H1 (cell line): ENCODE measurements at regions not wholly inside any gene's neighbourhood (a gene's known extent, or its start where the extent isn't known, plus 50 kb on each side); places are given as distances from the start of the nearest gene placed in this dataset.

ENCODE experiments used
- CTCF ChIA-PET: fragments of 300-600 bp; sonication (Branson Sonifier 250); formaldehyde crosslinking; loops from one replicate; lab custom pipeline; 2021; ENCODE audit not compliant: partially characterized antibody; lab: Charles Lee
- POLR2A ChIA-PET: fragments of 300-600 bp; sonication (Branson Sonifier 250); formaldehyde crosslinking; loops from one replicate; lab custom pipeline; 2021; ENCODE audit warnings: inconsistent platforms; ENCODE audit not compliant: partially characterized antibody; lab: Charles Lee
- DNase-seq, 2 experiments: peaks; one replicate each; pipeline versions ENCODE4 v3.0.0 to v3.0.0-alpha.2; 2010 to 2022; ENCODE audit warnings: low spot score in 2 of 2, low read depth in 1 of 2, mixed read lengths in 1 of 2
- FAIRE-seq: peaks from 2 replicates; lab custom pipeline; 2011; peaks lifted over from hg19 to GRCh38; lab: Jason Lieb, UNC
- H2AFZ ChIP-seq: 2 replicates; pipeline ENCODE4 v1.8.1; 2012; ENCODE audit warnings: low read length, inconsistent platforms
- H2AK5ac ChIP-seq: 2 replicates; pipeline ENCODE4 v1.6.1; 2013; ENCODE audit warnings: low read depth, low read length
- H2BK120ac ChIP-seq: replicated peaks from 2 replicates; pipeline ENCODE3; 2013; ENCODE audit warnings: low read depth, low read length, inconsistent platforms
- H2BK12ac ChIP-seq: 2 replicates; pipeline ENCODE4 v1.6.1; 2013; ENCODE audit warnings: low read depth, low read length
- H2BK15ac ChIP-seq: 2 replicates; pipeline ENCODE4 v1.6.1; 2013; ENCODE audit warnings: low read length
- H2BK20ac ChIP-seq: 2 replicates; pipeline ENCODE4 v1.6.1; 2013; ENCODE audit warnings: low read length
- H2BK5ac ChIP-seq: 2 replicates; pipeline ENCODE4 v1.6.1; 2013; ENCODE audit warnings: low read depth, low read length
- H3K14ac ChIP-seq: 2 replicates; pipeline ENCODE4 v1.6.1; 2013; ENCODE audit warnings: inconsistent platforms; ENCODE audit not compliant: insufficient read length
- H3K18ac ChIP-seq: 2 replicates; pipeline ENCODE4 v1.6.1; 2013; ENCODE audit warnings: low read length; ENCODE audit errors: extremely low read depth
- H3K23ac ChIP-seq: 2 replicates; pipeline ENCODE4 v1.6.1; 2013; ENCODE audit warnings: inconsistent platforms; ENCODE audit not compliant: insufficient read length
- H3K23me2 ChIP-seq: 2 replicates; pipeline ENCODE4 v1.6.1; 2013; ENCODE audit warnings: low read depth, low read length
- H3K27ac ChIP-seq: 2 replicates; pipeline ENCODE4 v1.6.1; 2011; ENCODE audit warnings: low read depth, low read length, inconsistent platforms
- H3K27me3 ChIP-seq, 4 experiments: replicated peaks in 1 of 4; 1 replicate in 1 of 4; 2 replicates in 3 of 4; pipeline versions ENCODE4 v1.6.1 to v1.8.1; 2011 to 2013; ENCODE audit warnings: low read length in 3 of 4, mild to moderate bottlenecking in 3 of 4, inconsistent platforms in 2 of 4, mixed read lengths in 2 of 4, moderate library complexity in 1 of 4; ENCODE audit not compliant: control insufficient read depth in 3 of 4, insufficient read depth in 3 of 4; ENCODE audit errors: extremely low read depth in 1 of 4
- H3K36me3 ChIP-seq, 4 experiments: 2 replicates each; pipeline versions ENCODE4 v1.6.1 to v1.8.1; 2011 to 2013; ENCODE audit warnings: mild to moderate bottlenecking in 4 of 4, low read length in 3 of 4, moderate library complexity in 2 of 4, control low read depth in 1 of 4, inconsistent platforms in 1 of 4; ENCODE audit not compliant: insufficient read depth in 4 of 4, control insufficient read depth in 2 of 4
- H3K4ac ChIP-seq: replicated peaks from 2 replicates; pipeline ENCODE3; 2013; ENCODE audit warnings: low read length, low read depth, mixed read lengths, inconsistent platforms; ENCODE audit not compliant: insufficient read length
- H3K4me1 ChIP-seq, 4 experiments: replicated peaks in 1 of 4; 1 replicate in 1 of 4; 2 replicates in 3 of 4; pipeline versions ENCODE4 v1.6.1 to v1.8.1; 2011 to 2013; ENCODE audit warnings: low read length in 3 of 4, inconsistent platforms in 2 of 4, mixed read lengths in 1 of 4; ENCODE audit not compliant: insufficient read depth in 4 of 4, control insufficient read depth in 3 of 4
- H3K4me2 ChIP-seq, 2 experiments: 2 replicates each; pipeline versions ENCODE4 v1.6.1 to v1.8.1; 2011 to 2013; ENCODE audit warnings: low read depth in 2 of 2, low read length in 2 of 2, control low read depth in 1 of 2, inconsistent platforms in 1 of 2, mild to moderate bottlenecking in 1 of 2; ENCODE audit not compliant: insufficient read depth in 1 of 2
- H3K4me3 ChIP-seq, 4 experiments: fragments of 200-600, 300-600 bp in 1 of 4; sonication (generic), shearing (Covaris generic), sonication (Bioruptor Twin) in 1 of 4; 2 replicates each; pipeline versions ENCODE4 v1.5.1 to v1.8.1; 2011 to 2016; ENCODE audit warnings: low read length in 4 of 4, low read depth in 3 of 4, control low read depth in 2 of 4, inconsistent platforms in 2 of 4, mild to moderate bottlenecking in 2 of 4, mixed read lengths in 1 of 4, moderate library complexity in 1 of 4; ENCODE audit not compliant: insufficient read depth in 2 of 4; ENCODE audit errors: extremely low read depth in 1 of 4
- H3K56ac ChIP-seq: replicated peaks from 2 replicates; pipeline ENCODE3; 2013; ENCODE audit warnings: low read depth, mild to moderate bottlenecking, mixed read lengths, low read length, inconsistent platforms; ENCODE audit not compliant: insufficient read length
- H3K79me1 ChIP-seq: 2 replicates; pipeline ENCODE4 v1.6.1; 2013; ENCODE audit warnings: low read depth, low read length, control low read depth
- H3K79me2 ChIP-seq, 2 experiments: 2 replicates each; pipeline versions ENCODE4 v1.6.1 to v1.8.1; 2012 to 2013; ENCODE audit warnings: low read length in 2 of 2, mild to moderate bottlenecking in 2 of 2, inconsistent platforms in 1 of 2; ENCODE audit not compliant: insufficient read depth in 2 of 2, control insufficient read depth in 1 of 2
- H3K9ac ChIP-seq, 4 experiments: replicated peaks in 1 of 4; 1 replicate in 1 of 4; 2 replicates in 3 of 4; pipeline versions ENCODE4 v1.6.1 to v1.8.1; 2011 to 2013; ENCODE audit warnings: low read depth in 3 of 4, low read length in 3 of 4, control low read depth in 2 of 4, mild to moderate bottlenecking in 2 of 4, moderate library complexity in 2 of 4, inconsistent platforms in 1 of 4; ENCODE audit errors: extremely low read depth in 1 of 4
- H3K9me3 ChIP-seq, 2 experiments: 2 replicates each; pipeline versions ENCODE4 v1.6.1 to v1.8.1; 2012 to 2013; ENCODE audit warnings: mild to moderate bottlenecking in 2 of 2, moderate library complexity in 2 of 2, control low read depth in 1 of 2, inconsistent platforms in 1 of 2, low read depth in 1 of 2, low read length in 1 of 2, mixed read lengths in 1 of 2; ENCODE audit not compliant: insufficient read depth in 2 of 2
- H4K20me1 ChIP-seq, 2 experiments: replicated peaks in 1 of 2; 2 replicates each; pipeline versions ENCODE3 to v1.8.1; 2011 to 2013; ENCODE audit warnings: inconsistent platforms in 2 of 2, low read length in 2 of 2, mild to moderate bottlenecking in 1 of 2; ENCODE audit not compliant: insufficient read depth in 2 of 2, control insufficient read depth in 1 of 2
- H4K5ac ChIP-seq: 2 replicates; pipeline ENCODE4 v1.6.1; 2013; ENCODE audit warnings: low read length, low read depth, mixed read lengths, inconsistent platforms; ENCODE audit not compliant: insufficient read length
- H4K8ac ChIP-seq: 2 replicates; pipeline ENCODE4 v1.8.0; 2013; ENCODE audit warnings: mild to moderate bottlenecking, moderate library complexity, low read length, inconsistent platforms; ENCODE audit not compliant: insufficient read depth; ENCODE audit errors: extremely low read depth
- H4K91ac ChIP-seq: replicated peaks from 2 replicates; pipeline ENCODE3; 2013; ENCODE audit warnings: low read length, mixed read lengths, inconsistent platforms; ENCODE audit not compliant: insufficient read length
- CREB1 ChIP-seq: IDR thresholded peaks from 2 replicates; pipeline ENCODE4 v1.6.1; 2012; ENCODE audit warnings: inconsistent platforms
- EP300 ChIP-seq, 2 experiments: IDR thresholded peaks; 1 replicate in 1 of 2; 2 replicates in 1 of 2; pipeline ENCODE4 v1.6.1; 2011 to 2012; ENCODE audit warnings: low read depth in 2 of 2, low read length in 2 of 2, mild to moderate bottlenecking in 2 of 2, borderline replicate concordance in 1 of 2, inconsistent platforms in 1 of 2, moderate library complexity in 1 of 2
- MAFK ChIP-seq: IDR thresholded peaks from 2 replicates; pipeline ENCODE4 v1.6.1; 2012; ENCODE audit warnings: low read depth, mild to moderate bottlenecking, improper control_type of control experiment, low read length
- SIN3A ChIP-seq, 2 experiments: IDR thresholded peaks in 1 of 2; conservative IDR thresholded peaks in 1 of 2; 2 replicates each; pipeline ENCODE4 v1.6.1; 2011 to 2012; ENCODE audit warnings: low read length in 2 of 2, improper control_type of control experiment in 1 of 2, low read depth in 1 of 2, mild to moderate bottlenecking in 1 of 2
- SRF ChIP-seq: IDR thresholded peaks from 2 replicates; pipeline ENCODE4 v1.6.1; 2011; ENCODE audit warnings: mild to moderate bottlenecking, low read depth, low read length, moderate library complexity

GRCh38 chr4:134382478-134383227, 181.1 kb upstream of the PABPC4L start:
- DNase-seq (no peak), FAIRE-seq (no peak)
- Histone ChIP-seq H3K4me3 (no peak overlapping the region), H3K36me3 (no peaks in the 10 kb centered on the region), H2BK15ac (no peak overlapping the region), H4K5ac (no peak overlapping the region), H4K91ac (no peak overlapping the region), H3K14ac (no peak overlapping the region), H2BK120ac (no peak overlapping the region), H2AFZ (no peak overlapping the region), H3K79me1 (no peaks in the 10 kb centered on the region), H3K79me2 (no peaks in the 10 kb centered on the region), H4K8ac (no peak overlapping the region), H2BK20ac (no peak overlapping the region), H2AK5ac (no peak overlapping the region), H3K4ac (no peak overlapping the region), H2BK5ac (no peak overlapping the region), H3K4me2 (no peak overlapping the region), H3K4me1 (no peaks in the 10 kb centered on the region), H3K27ac (no peak overlapping the region), H3K9me3 (no peaks in the 10 kb centered on the region), H2BK12ac (no peak overlapping the region), H3K23me2 (no peaks in the 10 kb centered on the region), H3K23ac (no peak overlapping the region), H3K9ac (no peak overlapping the region), H3K27me3 (no peaks in the 10 kb centered on the region)
- CTCF ChIA-PET, result interaction anchor here (0.7 to 1.1 kb wide), 2 partner anchors 10 to 284 kb away, joined by 3 read pairs; no protein-coding TSS in a partner anchor
- POLR2A ChIA-PET, result no interaction called here
- no peak for TF ChIP-seq SIN3A (conservative IDR thresholded peaks at IDR 0.05 in 1 of 2, IDR thresholded peaks at IDR 0.05 in 1 of 2; ENCODE audit: low read depth in 1 of 2, low read length in 2 of 2)
- TF ChIP-seq MAFK, result no peak
- no peak for TF ChIP-seq EP300 (IDR thresholded peaks at IDR 0.05; ENCODE audit: borderline replicate concordance in 1 of 2, low read depth in 2 of 2, low read length in 2 of 2)
- TF ChIP-seq CREB1, result no peak
- no peak for TF ChIP-seq SRF
- TF ChIP-seq, all 59 proteins: peak for 0
- H3K56ac ChIP-seq, result no peak overlapping the region
- H3K18ac ChIP-seq, result no peak overlapping the region
- H4K20me1 ChIP-seq, result no peaks in the 10 kb centered on the region
